ENCODE measurements at regions not wholly inside any gene's neighbourhood (a gene's known extent, or its start where the extent isn't known, plus 50 kb on each side); places are given as distances from the start of the nearest gene placed in this dataset.

GRCh38 chr10:130862122-130862521 is 449.4 kb downstream of the TCERG1L start:
- H3K36me3 ChIP-seq (ENCODE audit: control insufficient read depth in 4 of 4, insufficient read depth in 4 of 4, low read length in 3 of 4), result no peaks in the 10 kb centered on the region
- H3K27me3 ChIP-seq (replicated peaks in 2 of 5; ENCODE audit: control insufficient read depth in 4 of 5, insufficient read depth in 5 of 5, low read length in 4 of 5), result no peaks in the 10 kb centered on the region
- no peaks in the 10 kb centered on the region for H3K4me1 ChIP-seq (ENCODE audit: control extremely low read depth in 1 of 4, control insufficient read depth in 4 of 4, insufficient read depth in 4 of 4, low read length in 3 of 4)
- DNase-seq, result no peak
- no peak overlapping the region for H3K4me3 ChIP-seq (ENCODE audit: control insufficient read depth in 1 of 7, extremely low read depth in 1 of 7, insufficient read depth in 4 of 7, low read depth in 2 of 7, low read length in 6 of 7)
- ChIA-PET CTCF (no interaction called here), POLR2A (no interaction called here)
- 98% methylated on average over 7 of the region's 10 CpGs for WGBS (ENCODE audit: insufficient coverage)
- H3K9me3 ChIP-seq (ENCODE audit: control extremely low read depth in 1 of 5, control insufficient read depth in 4 of 5, insufficient read depth in 2 of 5, low read depth in 1 of 5, low read length in 4 of 5), result no peaks in the 10 kb centered on the region
- H3K27ac ChIP-seq (ENCODE audit: insufficient read depth in 1 of 2, low read depth in 1 of 2, low read length in 2 of 2, poor library complexity in 1 of 2, severe bottlenecking in 2 of 2), result no peak overlapping the region

- Histone ChIP-seq H3K27ac (ENCODE audit: insufficient read depth in 1 of 2, low read depth in 1 of 2, low read length in 2 of 2, poor library complexity in 1 of 2, severe bottlenecking in 2 of 2) (no peak overlapping the region), H3K9me3 (ENCODE audit: control extremely low read depth in 1 of 5, control insufficient read depth in 4 of 5, insufficient read depth in 2 of 5, low read depth in 1 of 5, low read length in 4 of 5) (no peaks in the 10 kb centered on the region), H3K4me3 (ENCODE audit: control insufficient read depth in 1 of 7, extremely low read depth in 1 of 7, insufficient read depth in 4 of 7, low read depth in 2 of 7, low read length in 6 of 7) (no peak overlapping the region), H3K4me1 (ENCODE audit: control extremely low read depth in 1 of 4, control insufficient read depth in 4 of 4, insufficient read depth in 4 of 4, low read length in 3 of 4) (no peaks in the 10 kb centered on the region), H3K36me3 (ENCODE audit: control insufficient read depth in 4 of 4, insufficient read depth in 4 of 4, low read length in 3 of 4) (no peaks in the 10 kb centered on the region), H3K27me3 (replicated peaks in 2 of 5; ENCODE audit: control insufficient read depth in 4 of 5, insufficient read depth in 5 of 5, low read length in 4 of 5) (peaks cover 0 to 1% (median 0%) of the 10 kb centered on the region in 5 experiments)
- ChIA-PET POLR2A (no interaction called here), CTCF (no interaction called here)
- WGBS (ENCODE audit: insufficient coverage), result 88% methylated on average over 8 of the region's 8 CpGs
- no peak for DNase-seq
Measured at GRCh38 chr10:130862626-130863025, 448.9 kb downstream of the TCERG1L start.

GRCh38 chr10:130863044-130863443 is 448.5 kb downstream of the TCERG1L start:
- no peak for DNase-seq
- POLR2A ChIA-PET, result no interaction called here
- H3K27ac ChIP-seq (ENCODE audit: insufficient read depth in 1 of 2, low read depth in 1 of 2, low read length in 2 of 2, poor library complexity in 1 of 2, severe bottlenecking in 2 of 2), result no peak overlapping the region
- H3K4me1 ChIP-seq (ENCODE audit: control extremely low read depth in 1 of 4, control insufficient read depth in 4 of 4, insufficient read depth in 4 of 4, low read length in 3 of 4), result no peaks in the 10 kb centered on the region
- no peaks in the 10 kb centered on the region for H3K36me3 ChIP-seq (ENCODE audit: control insufficient read depth in 4 of 4, insufficient read depth in 4 of 4, low read length in 3 of 4)
- no peak overlapping the region for H3K4me3 ChIP-seq (ENCODE audit: control insufficient read depth in 1 of 7, extremely low read depth in 1 of 7, insufficient read depth in 4 of 7, low read depth in 2 of 7, low read length in 6 of 7)
- CTCF ChIA-PET, result no interaction called here
- H3K9me3 ChIP-seq (ENCODE audit: control extremely low read depth in 1 of 5, control insufficient read depth in 4 of 5, insufficient read depth in 2 of 5, low read depth in 1 of 5, low read length in 4 of 5), result no peaks in the 10 kb centered on the region
- WGBS (ENCODE audit: insufficient coverage), result 85% methylated on average over 7 of the region's 8 CpGs
- peaks cover 0 to 4% (median 0%) of the 10 kb centered on the region in 5 experiments for H3K27me3 ChIP-seq (replicated peaks in 2 of 5; ENCODE audit: control insufficient read depth in 4 of 5, insufficient read depth in 5 of 5, low read length in 4 of 5)

GRCh38 chr10:130864961-130865818 is 446.3 kb downstream of the TCERG1L start:
- Histone ChIP-seq H3K27me3 (replicated peaks in 2 of 5; ENCODE audit: control insufficient read depth in 4 of 5, insufficient read depth in 5 of 5, low read length in 4 of 5) (peaks cover 0 to 4% (median 0%) of the 10 kb centered on the region in 5 experiments), H3K9me3 (ENCODE audit: control extremely low read depth in 1 of 5, control insufficient read depth in 4 of 5, insufficient read depth in 2 of 5, low read depth in 1 of 5, low read length in 4 of 5) (no peaks in the 10 kb centered on the region), H3K27ac (ENCODE audit: insufficient read depth in 1 of 2, low read depth in 1 of 2, low read length in 2 of 2, poor library complexity in 1 of 2, severe bottlenecking in 2 of 2) (no peak overlapping the region), H3K4me3 (ENCODE audit: control insufficient read depth in 1 of 7, extremely low read depth in 1 of 7, insufficient read depth in 4 of 7, low read depth in 2 of 7, low read length in 6 of 7) (no peak overlapping the region), H3K4me1 (ENCODE audit: control extremely low read depth in 1 of 4, control insufficient read depth in 4 of 4, insufficient read depth in 4 of 4, low read length in 3 of 4) (no peaks in the 10 kb centered on the region), H3K36me3 (ENCODE audit: control insufficient read depth in 4 of 4, insufficient read depth in 4 of 4, low read length in 3 of 4) (no peaks in the 10 kb centered on the region)
- ChIA-PET CTCF (no interaction called here), POLR2A (no interaction called here)
- WGBS (ENCODE audit: insufficient coverage), result 88% methylated on average over 14 of the region's 17 CpGs
- no peak for DNase-seq

- CTCF ChIA-PET, result no interaction called here
- no peaks in the 10 kb centered on the region for H3K36me3 ChIP-seq (ENCODE audit: control insufficient read depth in 4 of 4, insufficient read depth in 4 of 4, low read length in 3 of 4)
- POLR2A ChIA-PET, result no interaction called here
- no peaks in the 10 kb centered on the region for H3K9me3 ChIP-seq (ENCODE audit: control extremely low read depth in 1 of 5, control insufficient read depth in 4 of 5, insufficient read depth in 2 of 5, low read depth in 1 of 5, low read length in 4 of 5)
- H3K27ac ChIP-seq (ENCODE audit: insufficient read depth in 1 of 2, low read depth in 1 of 2, low read length in 2 of 2, poor library complexity in 1 of 2, severe bottlenecking in 2 of 2), result no peak overlapping the region
- DNase-seq, result no peak
- WGBS (ENCODE audit: insufficient coverage), result 95% methylated on average over 7 of the region's 7 CpGs
- peaks cover 0 to 4% (median 1%) of the 10 kb centered on the region in 5 experiments for H3K27me3 ChIP-seq (replicated peaks in 2 of 5; ENCODE audit: control insufficient read depth in 4 of 5, insufficient read depth in 5 of 5, low read length in 4 of 5)
- H3K4me1 ChIP-seq (ENCODE audit: control extremely low read depth in 1 of 4, control insufficient read depth in 4 of 4, insufficient read depth in 4 of 4, low read length in 3 of 4), result no peaks in the 10 kb centered on the region
- no peak overlapping the region for H3K4me3 ChIP-seq (ENCODE audit: control insufficient read depth in 1 of 7, extremely low read depth in 1 of 7, insufficient read depth in 4 of 7, low read depth in 2 of 7, low read length in 6 of 7)
Measured at GRCh38 chr10:130866857-130867256, 444.7 kb downstream of the TCERG1L start.

GRCh38 chr10:130867446-130868194 is 443.9 kb downstream of the TCERG1L start:
- 91% methylated on average over 10 of the region's 10 CpGs for WGBS (ENCODE audit: insufficient coverage)
- no peak for DNase-seq
- Histone ChIP-seq H3K4me1 (ENCODE audit: control extremely low read depth in 1 of 4, control insufficient read depth in 4 of 4, insufficient read depth in 4 of 4, low read length in 3 of 4) (no peaks in the 10 kb centered on the region), H3K27me3 (replicated peaks in 2 of 5; ENCODE audit: control insufficient read depth in 4 of 5, insufficient read depth in 5 of 5, low read length in 4 of 5) (peaks cover 0 to 4% (median 1%) of the 10 kb centered on the region in 5 experiments), H3K4me3 (ENCODE audit: control insufficient read depth in 1 of 7, extremely low read depth in 1 of 7, insufficient read depth in 4 of 7, low read depth in 2 of 7, low read length in 6 of 7) (no peak overlapping the region), H3K9me3 (ENCODE audit: control extremely low read depth in 1 of 5, control insufficient read depth in 4 of 5, insufficient read depth in 2 of 5, low read depth in 1 of 5, low read length in 4 of 5) (peaks cover 0 to under 1% (median 0%) of the 10 kb centered on the region in 5 experiments), H3K27ac (ENCODE audit: insufficient read depth in 1 of 2, low read depth in 1 of 2, low read length in 2 of 2, poor library complexity in 1 of 2, severe bottlenecking in 2 of 2) (no peak overlapping the region), H3K36me3 (ENCODE audit: control insufficient read depth in 4 of 4, insufficient read depth in 4 of 4, low read length in 3 of 4) (no peaks in the 10 kb centered on the region)
- ChIA-PET POLR2A (no interaction called here), CTCF (no interaction called here)

- WGBS (ENCODE audit: insufficient coverage), result 70% methylated on average over 11 of the region's 11 CpGs
- no peak for DNase-seq
- Histone ChIP-seq H3K4me3 (ENCODE audit: control insufficient read depth in 1 of 7, extremely low read depth in 1 of 7, insufficient read depth in 4 of 7, low read depth in 2 of 7, low read length in 6 of 7) (no peak overlapping the region), H3K27me3 (replicated peaks in 2 of 5; ENCODE audit: control insufficient read depth in 4 of 5, insufficient read depth in 5 of 5, low read length in 4 of 5) (peaks cover 0 to 4% (median 1%) of the 10 kb centered on the region in 5 experiments), H3K27ac (ENCODE audit: insufficient read depth in 1 of 2, low read depth in 1 of 2, low read length in 2 of 2, poor library complexity in 1 of 2, severe bottlenecking in 2 of 2) (no peak overlapping the region), H3K9me3 (ENCODE audit: control extremely low read depth in 1 of 5, control insufficient read depth in 4 of 5, insufficient read depth in 2 of 5, low read depth in 1 of 5, low read length in 4 of 5) (peaks cover 0 to 2% (median 0%) of the 10 kb centered on the region in 5 experiments), H3K4me1 (ENCODE audit: control extremely low read depth in 1 of 4, control insufficient read depth in 4 of 4, insufficient read depth in 4 of 4, low read length in 3 of 4) (no peaks in the 10 kb centered on the region), H3K36me3 (ENCODE audit: control insufficient read depth in 4 of 4, insufficient read depth in 4 of 4, low read length in 3 of 4) (no peaks in the 10 kb centered on the region)
- ChIA-PET POLR2A (no interaction called here), CTCF (no interaction called here)
Measured at GRCh38 chr10:130869179-130869841, 442.2 kb downstream of the TCERG1L start.
